ENCODE measurements at regions not wholly inside any gene's neighbourhood (a gene's known extent, or its start where the extent isn't known, plus 50 kb on each side); places are given as distances from the start of the nearest gene placed in this dataset.

- Mint-ChIP-seq H3K4me3 (no peak overlapping the region), H3K4me1 (peaks cover 60% of the 10 kb centered on the region), H3K9me3 (peaks cover 5 to 10% of the 10 kb centered on the region in 2 donors), H3K27me3 (no peaks in the 10 kb centered on the region), H3K27ac (peak overlapping the region in 1 of 2 donors; percentile 70)
- DNase-seq = no peak
- ATAC-seq = no peak
Observed at GRCh38 chr16:85971902-85972638, 73.1 kb downstream of the IRF8 start.

GRCh38 chr16:85974428-85975375 is 75.7 kb downstream of the IRF8 start:
- Mint-ChIP-seq H3K27me3 (peaks cover 7% of the 10 kb centered on the region), H3K9me3 (peaks cover 5 to 8% of the 10 kb centered on the region in 2 donors), H3K4me3 (no peak overlapping the region), H3K4me1 (peaks cover 42% of the 10 kb centered on the region), H3K27ac (no peak overlapping the region)
- DNase-seq (no peak), ATAC-seq (no peak)

- Mint-ChIP-seq H3K9me3 (peaks cover 5 to 8% of the 10 kb centered on the region in 2 donors), H3K27me3 (peaks cover 7% of the 10 kb centered on the region), H3K4me1 (peaks cover 34% of the 10 kb centered on the region), H3K4me3 (no peak overlapping the region), H3K27ac (no peak overlapping the region)
- DNase-seq = no peak
- no peak for ATAC-seq
Observed at GRCh38 chr16:85975451-85975981, 76.6 kb downstream of the IRF8 start.

- H3K27ac Mint-ChIP-seq = no peak overlapping the region
- H3K4me1 Mint-ChIP-seq = peaks cover 25% of the 10 kb centered on the region
- peaks cover 12% of the 10 kb centered on the region for H3K27me3 Mint-ChIP-seq
- no peak for ATAC-seq
- peaks cover 5 to 8% of the 10 kb centered on the region in 2 donors for H3K9me3 Mint-ChIP-seq
- H3K4me3 Mint-ChIP-seq = no peak overlapping the region
- no peak for DNase-seq
Observed at GRCh38 chr16:85978291-85978775, 79.4 kb downstream of the IRF8 start.

GRCh38 chr16:85978976-85979375 is 80.0 kb downstream of the IRF8 start:
- peaks cover 12% of the 10 kb centered on the region for H3K27me3 Mint-ChIP-seq
- DNase-seq (no peak), ATAC-seq (no peak)
- H3K4me3 Mint-ChIP-seq = no peak overlapping the region
- H3K4me1 Mint-ChIP-seq = peaks cover 28% of the 10 kb centered on the region
- peaks cover 2 to 4% of the 10 kb centered on the region in 2 donors for H3K9me3 Mint-ChIP-seq
- peak overlapping the region; percentile 29 to 51 for H3K27ac Mint-ChIP-seq

- H3K27me3 Mint-ChIP-seq = peaks cover 15% of the 10 kb centered on the region
- no peak overlapping the region for H3K27ac Mint-ChIP-seq
- H3K9me3 Mint-ChIP-seq = no peaks in the 10 kb centered on the region
- ATAC-seq = no peak
- DNase-seq = no peak
- H3K4me1 Mint-ChIP-seq = peaks cover 33% of the 10 kb centered on the region
- no peak overlapping the region for H3K4me3 Mint-ChIP-seq
Observed at GRCh38 chr16:85979605-85980004, 80.6 kb downstream of the IRF8 start.

GRCh38 chr16:85980686-85981085 is 81.7 kb downstream of the IRF8 start:
- Mint-ChIP-seq H3K9me3 (no peaks in the 10 kb centered on the region), H3K4me1 (peaks cover 35% of the 10 kb centered on the region), H3K27me3 (peaks cover 22% of the 10 kb centered on the region), H3K27ac (no peak overlapping the region), H3K4me3 (no peak overlapping the region)
- DNase-seq (no peak), ATAC-seq (no peak)

- Mint-ChIP-seq H3K4me1 (peaks cover 48% of the 10 kb centered on the region), H3K9me3 (no peaks in the 10 kb centered on the region), H3K27me3 (peaks cover 22% of the 10 kb centered on the region), H3K4me3 (no peak overlapping the region), H3K27ac (no peak overlapping the region)
- DNase-seq = no peak
- ATAC-seq = no peak
Observed at GRCh38 chr16:85981826-85982562, 83.0 kb downstream of the IRF8 start.

- Mint-ChIP-seq H3K27ac (no peak overlapping the region), H3K4me1 (peaks cover 53% of the 10 kb centered on the region), H3K4me3 (no peak overlapping the region), H3K27me3 (peaks cover 22% of the 10 kb centered on the region), H3K9me3 (no peaks in the 10 kb centered on the region)
- ATAC-seq (no peak), DNase-seq (no peak)
Observed at GRCh38 chr16:85982563-85982939, 83.6 kb downstream of the IRF8 start.

GRCh38 chr16:85983064-85983463 is 84.1 kb downstream of the IRF8 start:
- Mint-ChIP-seq H3K9me3 (no peaks in the 10 kb centered on the region), H3K4me3 (no peak overlapping the region), H3K27me3 (peaks cover 22% of the 10 kb centered on the region), H3K27ac (no peak overlapping the region), H3K4me1 (peaks cover 59% of the 10 kb centered on the region)
- no peak for ATAC-seq
- no peak for DNase-seq

GRCh38 chr16:85983606-85984230 is 84.8 kb downstream of the IRF8 start:
- DNase-seq (no peak), ATAC-seq (no peak)
- Mint-ChIP-seq H3K4me3 (no peak overlapping the region), H3K27ac (no peak overlapping the region), H3K27me3 (peaks cover 20% of the 10 kb centered on the region), H3K9me3 (no peaks in the 10 kb centered on the region), H3K4me1 (peaks cover 60% of the 10 kb centered on the region)

- Mint-ChIP-seq H3K9me3 (no peaks in the 10 kb centered on the region), H3K4me3 (peak overlapping the region in 1 of 2 donors; percentile 50), H3K4me1 (peaks cover 62% of the 10 kb centered on the region), H3K27me3 (peaks cover 15% of the 10 kb centered on the region), H3K27ac (no peak overlapping the region)
- ATAC-seq = no peak
- DNase-seq = no peak
Observed at GRCh38 chr16:85984231-85984880, 85.4 kb downstream of the IRF8 start.

GRCh38 chr16:85984947-85985451 is 86.0 kb downstream of the IRF8 start:
- no peaks in the 10 kb centered on the region for H3K9me3 Mint-ChIP-seq
- peak overlapping the region in 1 of 2 donors; percentile 84 for H3K27ac Mint-ChIP-seq
- ATAC-seq = no peak
- no peak for DNase-seq
- H3K4me3 Mint-ChIP-seq = peak overlapping the region; percentile 50 to 62
- peaks cover 69% of the 10 kb centered on the region for H3K4me1 Mint-ChIP-seq
- H3K27me3 Mint-ChIP-seq = peaks cover 15% of the 10 kb centered on the region
